HG03571 (cell line): ENCODE measurements at regions not wholly inside any gene's neighbourhood (a gene's known extent, or its start where the extent isn't known, plus 50 kb on each side); places are given as distances from the start of the nearest gene placed in this dataset.

Experiments used
- ATAC-seq: cut with Tn5 transposase; IDR thresholded peaks from one replicate; pipeline ENCODE4 v1.9.1; 2021; ENCODE audit not compliant: unreplicated experiment

GRCh38 chr5:74105126-74105780 lies 479.3 kb downstream of the ARHGEF28 start:
- no peak for ATAC-seq

GRCh38 chr5:74103131-74104023 lies 477.4 kb downstream of the ARHGEF28 start:
- no peak for ATAC-seq

- ATAC-seq, result no peak
These were observed 474.3 kb downstream of the ARHGEF28 start for GRCh38 chr5:74100268-74100665.

- no peak for ATAC-seq
These were observed 473.7 kb downstream of the ARHGEF28 start for GRCh38 chr5:74099538-74100267.

- ATAC-seq, result no peak
These were observed 472.9 kb downstream of the ARHGEF28 start for GRCh38 chr5:74098941-74099340.

GRCh38 chr5:74098456-74098855 lies 472.5 kb downstream of the ARHGEF28 start:
- no peak for ATAC-seq

GRCh38 chr5:74096325-74096724 lies 470.3 kb downstream of the ARHGEF28 start:
- ATAC-seq, result no peak

- no peak for ATAC-seq
These were observed 469.9 kb downstream of the ARHGEF28 start for GRCh38 chr5:74095871-74096270.

- no peak for ATAC-seq
These were observed 468.7 kb downstream of the ARHGEF28 start for GRCh38 chr5:74094782-74095108.

- ATAC-seq, result no peak
These were observed 468.2 kb downstream of the ARHGEF28 start for GRCh38 chr5:74094096-74094781.

GRCh38 chr5:74093561-74093960 lies 467.6 kb downstream of the ARHGEF28 start:
- no peak for ATAC-seq

GRCh38 chr5:74092766-74093165 lies 466.8 kb downstream of the ARHGEF28 start:
- ATAC-seq, result no peak

- ATAC-seq, result no peak
These were observed 459.8 kb downstream of the ARHGEF28 start for GRCh38 chr5:74085782-74086181.

GRCh38 chr5:74085186-74085585 lies 459.2 kb downstream of the ARHGEF28 start:
- no peak for ATAC-seq

GRCh38 chr5:74083096-74083791 lies 457.2 kb downstream of the ARHGEF28 start:
- no peak for ATAC-seq

- ATAC-seq, result no peak
These were observed 456.6 kb downstream of the ARHGEF28 start for GRCh38 chr5:74082512-74083055.

- no peak for ATAC-seq
These were observed 455.1 kb downstream of the ARHGEF28 start for GRCh38 chr5:74081126-74081525.

GRCh38 chr5:74079971-74080556 lies 454.1 kb downstream of the ARHGEF28 start:
- no peak for ATAC-seq

- no peak for ATAC-seq
These were observed 449.8 kb downstream of the ARHGEF28 start for GRCh38 chr5:74075501-74076484.
